ENCODE measurements at regions not wholly inside any gene's neighbourhood (a gene's known extent, or its start where the extent isn't known, plus 50 kb on each side); places are given as distances from the start of the nearest gene placed in this dataset.

- no peak overlapping the region for H3K27ac ChIP-seq
- H3K36me3 ChIP-seq (ENCODE audit: insufficient read depth in 1 of 2, low read depth in 1 of 2): no peaks in the 10 kb centered on the region
- no peaks in the 10 kb centered on the region for H3K27me3 ChIP-seq (ENCODE audit: insufficient read depth in 3 of 3, low read length in 2 of 3)
- intact Hi-C loops (cut with DNase I): no loop called here
- no peak overlapping the region for H3K4me3 ChIP-seq
- WGBS, 3 donors: 75 to 89% (median 86%) methylated on average over 4 of the region's 4 CpGs
- TF ChIP-seq CTCF (IDR thresholded peaks at IDR 0.05): no peak
- no peak for ATAC-seq
- H3K4me1 ChIP-seq: no peaks in the 10 kb centered on the region
- DNase-seq: no peak
- no peaks in the 10 kb centered on the region for H3K9me3 ChIP-seq
Observed at GRCh38 chr2:186991766-186992417, 142.9 kb upstream of the ZSWIM2 start.

- Histone ChIP-seq H3K27me3 (ENCODE audit: insufficient read depth in 3 of 3, low read length in 2 of 3) (no peaks in the 10 kb centered on the region), H3K4me3 (no peak overlapping the region), H3K27ac (no peak overlapping the region), H3K36me3 (ENCODE audit: insufficient read depth in 1 of 2, low read depth in 1 of 2) (no peaks in the 10 kb centered on the region), H3K4me1 (no peaks in the 10 kb centered on the region), H3K9me3 (no peaks in the 10 kb centered on the region)
- 73 to 81% (median 74%) methylated on average over 2 of the region's 2 CpGs for WGBS, 3 donors
- intact Hi-C loops (cut with DNase I): no loop called here
- no peak for ATAC-seq
- TF ChIP-seq CTCF (IDR thresholded peaks at IDR 0.05): no peak
- no peak for DNase-seq
Observed at GRCh38 chr2:186984966-186985365, 136.0 kb upstream of the ZSWIM2 start.

- WGBS, 3 donors: 81 to 84% (median 83%) methylated on average over 3 of the region's 3 CpGs
- Histone ChIP-seq H3K4me1 (no peaks in the 10 kb centered on the region), H3K36me3 (ENCODE audit: insufficient read depth in 1 of 2, low read depth in 1 of 2) (no peaks in the 10 kb centered on the region), H3K4me3 (no peak overlapping the region), H3K27ac (no peak overlapping the region), H3K9me3 (no peaks in the 10 kb centered on the region), H3K27me3 (ENCODE audit: insufficient read depth in 3 of 3, low read length in 2 of 3) (no peaks in the 10 kb centered on the region)
- no peak for TF ChIP-seq CTCF (IDR thresholded peaks at IDR 0.05)
- intact Hi-C loops (cut with DNase I): no loop called here
- ATAC-seq: no peak
- no peak for DNase-seq
Observed at GRCh38 chr2:186984481-186984880, 135.5 kb upstream of the ZSWIM2 start.

GRCh38 chr2:186980787-186981550 lies 132.0 kb upstream of the ZSWIM2 start:
- Histone ChIP-seq H3K36me3 (ENCODE audit: insufficient read depth in 1 of 2, low read depth in 1 of 2) (no peaks in the 10 kb centered on the region), H3K4me3 (no peak overlapping the region), H3K27me3 (ENCODE audit: insufficient read depth in 3 of 3, low read length in 2 of 3) (no peaks in the 10 kb centered on the region), H3K27ac (no peak overlapping the region), H3K9me3 (no peaks in the 10 kb centered on the region), H3K4me1 (no peaks in the 10 kb centered on the region)
- TF ChIP-seq CTCF (IDR thresholded peaks at IDR 0.05): no peak
- DNase-seq (no peak), ATAC-seq (no peak)
- intact Hi-C loops (cut with DNase I): no loop called here
- 82 to 84% (median 83%) methylated on average over 11 of the region's 11 CpGs for WGBS, 3 donors

All from psoas muscle (tissue), 7 donors.